NT2/D1 (cell line): ENCODE measurements at regions not wholly inside any gene's neighbourhood (a gene's known extent, or its start where the extent isn't known, plus 50 kb on each side); places are given as distances from the start of the nearest gene placed in this dataset.

Experiments used
- SUZ12 ChIP-seq: IDR thresholded peaks from 2 replicates; pipeline ENCODE4 v1.6.1; 2011; ENCODE audit not compliant: insufficient read length, insufficient read depth; ENCODE audit errors: extremely low read depth
- ZNF274 ChIP-seq: IDR thresholded peaks from 2 replicates; pipeline ENCODE4 v1.6.1; 2011; ENCODE audit warnings: mild to moderate bottlenecking, low read depth, low read length

- TF ChIP-seq SUZ12 (no peak), ZNF274 (no peak)
These were observed 541.4 kb downstream of the TLL1 start for GRCh38 chr4:166414431-166414830.
